ENCODE measurements at regions not wholly inside any gene's neighbourhood (a gene's known extent, or its start where the extent isn't known, plus 50 kb on each side); places are given as distances from the start of the nearest gene placed in this dataset.

DNA sequence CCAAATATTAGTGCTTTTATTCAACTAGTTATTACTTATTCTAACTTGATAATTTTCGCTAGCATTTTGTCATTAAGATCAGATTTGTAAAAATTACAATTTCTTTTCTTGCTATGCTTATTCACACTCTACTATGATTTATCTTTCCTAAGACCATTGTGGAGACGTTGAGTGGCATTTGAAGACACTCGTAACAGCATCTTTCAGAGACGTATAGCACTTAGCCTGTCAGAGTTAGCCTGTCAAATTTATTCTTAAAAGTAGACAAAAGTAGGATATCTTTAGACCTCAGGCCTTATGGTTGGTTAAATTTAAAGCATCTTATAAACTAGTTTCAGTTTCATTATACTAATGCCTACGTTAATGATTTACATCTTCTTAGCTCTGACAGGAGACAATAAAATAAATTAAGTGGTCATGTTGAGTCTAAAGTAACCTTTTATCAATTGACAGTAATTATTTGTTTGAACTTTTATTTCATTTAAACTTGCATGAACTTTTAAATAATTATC is 1410.1 kb downstream of the MRPL39 start:
- Histone ChIP-seq H3K4me2 (no peak overlapping the region), H3K4me1 (no peaks in the 10 kb centered on the region), H3K4me3 (no peak overlapping the region), H3K9me3 (no peaks in the 10 kb centered on the region), H3K27ac (no peak overlapping the region)
- CTCF ChIA-PET: no interaction called here
- WGBS (ENCODE audit: missing lambda C conversion rate): 1% methylated on average over 5 of the region's 5 CpGs
- TF ChIP-seq JUN (IDR thresholded peaks at IDR 0.05) (no peak), RNF2 (IDR thresholded peaks at IDR 0.05; ENCODE audit: borderline replicate concordance, low read depth) (no peak), CHD2 (IDR thresholded peaks at IDR 0.05; ENCODE audit: low read length, partially characterized antibody) (no peak), EP300 (IDR thresholded peaks at IDR 0.05) (no peak)
- TF ChIP-seq, protein P1, sequence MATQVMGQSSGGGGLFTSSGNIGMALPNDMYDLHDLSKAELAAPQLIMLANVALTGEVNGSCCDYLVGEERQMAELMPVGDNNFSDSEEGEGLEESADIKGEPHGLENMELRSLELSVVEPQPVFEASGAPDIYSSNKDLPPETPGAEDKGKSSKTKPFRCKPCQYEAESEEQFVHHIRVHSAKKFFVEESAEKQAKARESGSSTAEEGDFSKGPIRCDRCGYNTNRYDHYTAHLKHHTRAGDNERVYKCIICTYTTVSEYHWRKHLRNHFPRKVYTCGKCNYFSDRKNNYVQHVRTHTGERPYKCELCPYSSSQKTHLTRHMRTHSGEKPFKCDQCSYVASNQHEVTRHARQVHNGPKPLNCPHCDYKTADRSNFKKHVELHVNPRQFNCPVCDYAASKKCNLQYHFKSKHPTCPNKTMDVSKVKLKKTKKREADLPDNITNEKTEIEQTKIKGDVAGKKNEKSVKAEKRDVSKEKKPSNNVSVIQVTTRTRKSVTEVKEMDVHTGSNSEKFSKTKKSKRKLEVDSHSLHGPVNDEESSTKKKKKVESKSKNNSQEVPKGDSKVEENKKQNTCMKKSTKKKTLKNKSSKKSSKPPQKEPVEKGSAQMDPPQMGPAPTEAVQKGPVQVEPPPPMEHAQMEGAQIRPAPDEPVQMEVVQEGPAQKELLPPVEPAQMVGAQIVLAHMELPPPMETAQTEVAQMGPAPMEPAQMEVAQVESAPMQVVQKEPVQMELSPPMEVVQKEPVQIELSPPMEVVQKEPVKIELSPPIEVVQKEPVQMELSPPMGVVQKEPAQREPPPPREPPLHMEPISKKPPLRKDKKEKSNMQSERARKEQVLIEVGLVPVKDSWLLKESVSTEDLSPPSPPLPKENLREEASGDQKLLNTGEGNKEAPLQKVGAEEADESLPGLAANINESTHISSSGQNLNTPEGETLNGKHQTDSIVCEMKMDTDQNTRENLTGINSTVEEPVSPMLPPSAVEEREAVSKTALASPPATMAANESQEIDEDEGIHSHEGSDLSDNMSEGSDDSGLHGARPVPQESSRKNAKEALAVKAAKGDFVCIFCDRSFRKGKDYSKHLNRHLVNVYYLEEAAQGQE (IDR thresholded peaks at IDR 0.05): no peak
- TF ChIP-seq, protein P2, sequence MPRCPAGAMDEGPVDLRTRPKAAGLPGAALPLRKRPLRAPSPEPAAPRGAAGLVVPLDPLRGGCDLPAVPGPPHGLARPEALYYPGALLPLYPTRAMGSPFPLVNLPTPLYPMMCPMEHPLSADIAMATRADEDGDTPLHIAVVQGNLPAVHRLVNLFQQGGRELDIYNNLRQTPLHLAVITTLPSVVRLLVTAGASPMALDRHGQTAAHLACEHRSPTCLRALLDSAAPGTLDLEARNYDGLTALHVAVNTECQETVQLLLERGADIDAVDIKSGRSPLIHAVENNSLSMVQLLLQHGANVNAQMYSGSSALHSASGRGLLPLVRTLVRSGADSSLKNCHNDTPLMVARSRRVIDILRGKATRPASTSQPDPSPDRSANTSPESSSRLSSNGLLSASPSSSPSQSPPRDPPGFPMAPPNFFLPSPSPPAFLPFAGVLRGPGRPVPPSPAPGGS (IDR thresholded peaks at IDR 0.05): no peak
- no peak for ATAC-seq
- POLR2A ChIA-PET: no interaction called here
- DNase-seq (ENCODE audit: low read depth in 1 of 2, low spot score in 1 of 2): no peak
- FAIRE-seq: no peak

DNA sequence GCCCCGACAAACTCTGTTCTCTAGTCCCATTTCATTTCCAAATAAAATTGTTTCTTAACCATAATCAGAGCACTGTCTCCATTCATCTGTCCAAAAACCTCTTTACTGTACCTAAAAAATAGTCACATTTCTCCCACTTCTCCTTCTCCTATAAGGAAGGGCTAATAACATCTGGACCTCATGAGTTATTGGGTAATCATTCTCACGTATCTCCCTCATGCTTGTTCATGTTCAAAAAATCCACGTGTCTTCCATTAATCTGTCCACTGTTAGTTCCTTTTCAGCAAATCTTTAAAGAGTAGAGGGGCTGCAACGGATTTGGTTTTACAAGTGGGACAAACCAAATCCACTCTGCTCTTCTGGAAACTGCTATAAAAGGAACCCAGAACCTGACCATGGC is 1418.8 kb downstream of the MRPL39 start:
- no peaks in the 10 kb centered on the region for H3K9me3 ChIP-seq
- no peak overlapping the region for H3K4me2 ChIP-seq
- DNase-seq (ENCODE audit: low read depth in 1 of 2, low spot score in 1 of 2) (no peak), ATAC-seq (no peak), FAIRE-seq (no peak)
- no peak overlapping the region for H3K27ac ChIP-seq
- no peak overlapping the region for H3K4me3 ChIP-seq
- WGBS (ENCODE audit: missing lambda C conversion rate): 1% methylated on average over 4 of the region's 4 CpGs
- POLR2A ChIA-PET: no interaction called here
- H3K4me1 ChIP-seq: no peaks in the 10 kb centered on the region
- TF ChIP-seq HDAC2 (IDR thresholded peaks at IDR 0.05): no peak
- no peak for TF ChIP-seq CHD2 (IDR thresholded peaks at IDR 0.05; ENCODE audit: low read length, partially characterized antibody)
- TF ChIP-seq MAZ (IDR thresholded peaks at IDR 0.05; ENCODE audit: borderline replicate concordance, low read depth, low read length): no peak
- TF ChIP-seq, protein P3, sequence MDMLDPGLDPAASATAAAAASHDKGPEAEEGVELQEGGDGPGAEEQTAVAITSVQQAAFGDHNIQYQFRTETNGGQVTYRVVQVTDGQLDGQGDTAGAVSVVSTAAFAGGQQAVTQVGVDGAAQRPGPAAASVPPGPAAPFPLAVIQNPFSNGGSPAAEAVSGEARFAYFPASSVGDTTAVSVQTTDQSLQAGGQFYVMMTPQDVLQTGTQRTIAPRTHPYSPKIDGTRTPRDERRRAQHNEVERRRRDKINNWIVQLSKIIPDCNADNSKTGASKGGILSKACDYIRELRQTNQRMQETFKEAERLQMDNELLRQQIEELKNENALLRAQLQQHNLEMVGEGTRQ (IDR thresholded peaks at IDR 0.05): no peak
- TF ChIP-seq PHF8 (IDR thresholded peaks at IDR 0.05; ENCODE audit: borderline replicate concordance, low read depth): no peak
- TF ChIP-seq RARB (CRISPR knock-in tag; IDR thresholded peaks at IDR 0.05): no peak
- TF ChIP-seq RCOR1 (IDR thresholded peaks at IDR 0.05; ENCODE audit: low read depth, low read length): no peak
- TF ChIP-seq NPAS2 (CRISPR knock-in tag; IDR thresholded peaks at IDR 0.05; ENCODE audit: borderline replicate concordance): no peak
- CTCF ChIA-PET: no interaction called here

DNA sequence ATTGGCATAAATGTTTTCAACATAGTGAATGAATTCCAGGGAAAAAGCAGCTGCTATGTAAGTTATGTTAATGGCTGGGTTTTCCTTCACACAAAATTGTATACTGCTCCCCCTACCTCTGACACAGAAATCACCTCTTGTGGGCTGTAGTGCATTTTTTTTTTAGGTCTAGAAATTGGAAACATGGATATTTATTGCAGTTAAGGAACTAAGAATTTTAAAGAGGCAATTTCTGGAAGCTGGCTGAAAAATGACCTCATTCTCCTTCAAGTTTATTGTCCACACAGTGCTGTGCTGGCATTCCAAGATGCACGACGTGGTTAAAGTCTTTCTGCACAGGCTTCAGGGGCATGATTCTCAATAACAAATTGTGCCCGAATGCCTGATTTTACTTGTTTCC is 1424.2 kb downstream of the MRPL39 start:
- POLR2A ChIA-PET: no interaction called here
- FAIRE-seq (no peak), ATAC-seq (no peak), DNase-seq (ENCODE audit: low read depth in 1 of 2, low spot score in 1 of 2) (no peak)
- CTCF ChIA-PET: no interaction called here
- Histone ChIP-seq H3K9me3 (no peaks in the 10 kb centered on the region), H3K27ac (no peak overlapping the region), H3K4me2 (no peak overlapping the region), H3K4me3 (no peak overlapping the region), H3K4me1 (no peaks in the 10 kb centered on the region)
- 7% methylated on average over 3 of the region's 3 CpGs for WGBS (ENCODE audit: missing lambda C conversion rate)
- TF ChIP-seq, protein P2 (IDR thresholded peaks at IDR 0.05): no peak
- TF ChIP-seq ZNF302 (CRISPR knock-in tag; IDR thresholded peaks at IDR 0.05) (no peak), HOXA7 (CRISPR knock-in tag; IDR thresholded peaks at IDR 0.05) (no peak), JUNB (IDR thresholded peaks at IDR 0.05) (no peak), RCOR1 (IDR thresholded peaks at IDR 0.05; ENCODE audit: low read depth, low read length) (no peak), POLR2A (IDR thresholded peaks at IDR 0.05; ENCODE audit: low read length) (no peak), EP300 (IDR thresholded peaks at IDR 0.05) (no peak), ZC3H11A (IDR thresholded peaks at IDR 0.05) (no peak), EHF (CRISPR knock-in tag; IDR thresholded peaks at IDR 0.05) (no peak)
- TF ChIP-seq, protein P4, sequence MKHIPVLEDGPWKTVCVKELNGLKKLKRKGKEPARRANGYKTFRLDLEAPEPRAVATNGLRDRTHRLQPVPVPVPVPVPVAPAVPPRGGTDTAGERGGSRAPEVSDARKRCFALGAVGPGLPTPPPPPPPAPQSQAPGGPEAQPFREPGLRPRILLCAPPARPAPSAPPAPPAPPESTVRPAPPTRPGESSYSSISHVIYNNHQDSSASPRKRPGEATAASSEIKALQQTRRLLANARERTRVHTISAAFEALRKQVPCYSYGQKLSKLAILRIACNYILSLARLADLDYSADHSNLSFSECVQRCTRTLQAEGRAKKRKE (CRISPR knock-in tag; IDR thresholded peaks at IDR 0.05; ENCODE audit: low read depth): no peak

All from A549 (cell line).